Activated CD8-positive, alpha-beta memory T cell treated with anti-CD3 and anti-CD28 coated beads for 1 hour (primary cell): ENCODE measurements at regions not wholly inside any gene's neighbourhood (a gene's known extent, or its start where the extent isn't known, plus 50 kb on each side); places are given as distances from the start of the nearest gene placed in this dataset.
"Not testable (repeated sequence)": the region's sequence is repeated elsewhere in the genome, so short reads cannot be mapped to it uniquely, and the experiment has no call there.

ENCODE experiments used
- DNase-seq, 2 donors: peaks; one replicate each; pipeline ENCODE4 v3.0.0-alpha.2; 2020; ENCODE audit warnings: low read depth in 1 of 2; ENCODE audit errors: extremely low read depth in 1 of 2

GRCh38 chrX:5314148-5314547, 914.5 kb downstream of the NLGN4X start:
- DNase-seq: no peak

GRCh38 chrX:5307416-5307815, 921.3 kb downstream of the NLGN4X start:
- DNase-seq: no peak

GRCh38 chrX:5306654-5307121, 922.0 kb downstream of the NLGN4X start:
- DNase-seq: no peak

DNA sequence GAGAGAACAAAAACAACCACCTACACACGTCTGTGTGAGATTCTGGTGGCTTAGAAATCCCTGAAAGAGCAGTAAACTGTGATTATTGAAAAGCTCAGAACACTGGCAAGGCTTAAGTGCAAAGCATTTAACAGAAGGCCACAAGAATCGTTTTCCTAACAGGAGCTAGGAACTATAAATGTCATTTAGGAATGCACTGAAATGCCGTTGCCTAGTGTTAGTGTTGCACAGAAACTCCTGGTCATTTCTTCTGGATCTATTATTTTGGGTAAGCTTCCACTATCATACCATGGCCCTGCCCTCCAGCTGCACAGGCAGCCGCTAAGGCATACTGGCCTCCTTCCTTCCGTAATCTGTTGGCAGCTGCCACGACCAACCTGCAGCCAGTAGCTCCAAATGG, 923.2 kb downstream of the NLGN4X start:
- DNase-seq: no peak

DNA sequence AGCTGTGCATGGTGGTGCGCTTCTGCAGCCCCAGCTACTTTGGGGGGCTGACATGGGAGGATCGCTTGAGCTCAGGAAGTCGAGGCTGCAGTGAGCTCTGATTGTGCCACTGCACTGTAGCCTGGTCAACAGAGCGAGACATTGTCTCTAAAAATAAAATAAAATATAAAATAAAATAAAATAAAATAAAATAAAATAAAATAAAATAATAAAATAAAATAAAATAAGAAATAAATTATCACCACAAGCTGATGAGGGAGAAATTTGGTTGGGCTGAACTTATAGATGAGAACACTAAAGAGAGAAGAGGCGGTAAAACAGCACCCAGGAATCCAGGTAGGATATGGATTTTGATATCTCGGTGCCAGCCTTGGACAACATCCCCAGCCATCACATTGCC, 933.7 kb downstream of the NLGN4X start:
- no peak for DNase-seq

DNA sequence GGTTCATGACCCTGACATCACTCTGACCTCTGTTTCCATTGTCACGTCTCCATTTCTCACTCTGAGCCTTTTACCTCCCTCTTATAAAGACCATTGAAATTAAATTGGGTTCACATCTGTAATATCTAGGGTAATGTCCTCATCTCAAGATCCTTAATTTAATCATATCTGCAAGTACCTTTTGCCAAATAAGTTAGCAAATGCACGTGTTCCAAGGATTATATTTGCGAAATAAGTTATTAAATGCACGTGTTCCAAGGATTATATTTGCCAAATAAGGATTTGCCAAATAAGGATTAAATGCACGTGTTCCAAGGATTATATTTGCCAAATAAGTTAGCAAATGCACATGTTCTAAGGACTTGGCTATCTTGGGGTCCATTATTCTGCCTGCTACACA, 938.0 kb downstream of the NLGN4X start:
- DNase-seq: no peak

- not testable (repeated sequence) for DNase-seq
These were observed 938.7 kb downstream of the NLGN4X start for GRCh38 chrX:5289949-5290348.

DNA sequence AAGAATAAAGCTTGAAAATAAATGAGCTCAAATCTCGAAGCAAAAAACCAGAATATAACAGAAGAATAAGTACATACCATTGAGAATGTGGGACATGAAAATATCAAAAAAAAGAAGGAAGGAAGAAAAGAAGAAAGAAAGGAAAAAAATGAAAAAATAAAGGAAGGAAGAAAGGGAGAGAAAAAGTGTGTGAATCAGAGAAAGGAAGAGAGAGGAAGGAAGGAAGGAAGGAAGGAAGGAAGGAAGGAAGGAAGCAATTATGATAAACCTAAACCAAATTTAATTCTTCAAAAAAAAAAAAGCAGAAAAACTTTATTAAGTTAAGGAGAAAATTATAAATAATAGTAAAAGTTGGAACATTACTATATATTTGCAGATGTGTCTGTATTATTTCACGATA, 949.8 kb downstream of the NLGN4X start:
- no peak for DNase-seq

GRCh38 chrX:5265324-5265850, 963.3 kb downstream of the NLGN4X start:
- no peak for DNase-seq

DNA sequence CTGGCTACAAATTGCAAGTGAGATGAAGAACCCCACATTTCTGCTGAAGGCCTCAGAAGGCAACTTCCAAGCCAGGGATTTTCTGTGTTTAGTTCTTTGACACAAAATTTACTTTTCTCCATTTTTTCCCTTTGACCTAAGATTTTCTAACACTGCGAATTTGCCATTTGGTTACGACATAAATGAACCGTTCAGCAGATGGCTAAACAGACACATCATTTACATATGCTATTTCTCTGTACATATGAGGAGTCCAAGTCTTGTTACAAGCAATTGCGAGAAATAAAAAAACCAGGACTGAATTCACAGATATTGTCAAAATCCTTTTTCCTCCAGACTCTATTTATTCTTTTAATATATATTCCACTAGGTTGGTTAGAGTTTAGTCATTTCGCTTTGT, 978.6 kb downstream of the NLGN4X start:
- no peak for DNase-seq

GRCh38 chrX:5242091-5242790, 986.4 kb downstream of the NLGN4X start:
- no peak for DNase-seq

DNA sequence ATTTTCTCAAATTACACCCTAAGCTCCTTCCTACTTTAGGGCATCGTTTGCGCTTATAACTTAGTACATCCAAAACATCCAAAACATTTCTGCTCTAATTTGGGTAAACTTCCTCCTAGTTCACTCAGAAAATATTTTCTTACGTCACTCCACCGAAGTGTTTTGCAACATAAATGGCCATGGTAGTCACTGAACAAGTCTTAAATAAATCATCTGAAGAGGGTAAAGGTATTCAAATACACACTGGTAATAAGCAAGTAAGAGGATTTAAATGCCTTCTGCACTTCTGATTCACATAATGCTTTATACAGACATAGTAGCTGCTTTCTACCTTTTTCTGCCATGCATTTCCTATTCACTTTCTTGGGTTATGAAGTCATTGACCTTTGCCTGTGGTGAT, 991.9 kb downstream of the NLGN4X start:
- DNase-seq: no peak

- no peak for DNase-seq
These were observed 992.6 kb downstream of the NLGN4X start for GRCh38 chrX:5236096-5236495.

GRCh38 chrX:5233830-5234229, 994.8 kb downstream of the NLGN4X start:
- DNase-seq: no peak

GRCh38 chrX:5220421-5220820, 1008.2 kb downstream of the NLGN4X start:
- no peak for DNase-seq

GRCh38 chrX:5194806-5195205, 1033.9 kb downstream of the NLGN4X start:
- DNase-seq: no peak

DNA sequence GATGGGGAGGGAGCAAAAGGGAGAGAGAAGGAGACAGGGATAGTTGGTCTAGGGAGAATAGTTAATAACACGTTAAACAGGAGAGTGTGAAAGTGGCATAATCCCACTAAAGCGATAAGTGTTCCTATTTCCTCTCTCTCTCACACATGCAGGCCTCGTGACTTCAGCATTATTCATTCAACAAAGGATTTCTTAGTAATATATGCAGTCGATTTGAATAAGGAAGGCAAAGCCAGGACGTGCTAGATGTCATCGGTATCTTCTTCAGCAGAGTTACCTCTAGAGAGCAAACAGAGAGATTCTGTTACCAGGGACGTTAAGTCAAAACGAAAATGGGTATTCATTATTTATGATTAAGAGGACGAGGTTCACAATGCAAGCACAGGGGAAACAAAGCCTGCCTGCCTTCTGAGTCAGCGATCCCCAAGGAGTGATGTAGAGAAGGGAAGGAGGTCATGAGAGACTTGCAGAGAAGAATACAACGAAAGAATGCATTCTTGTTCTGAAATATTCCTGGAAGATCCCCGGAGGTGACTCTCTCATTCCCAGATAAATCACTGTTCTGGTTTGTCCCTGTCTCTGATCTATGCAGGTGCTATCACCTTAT, 1048.4 kb downstream of the NLGN4X start:
- no peak for DNase-seq

DNA sequence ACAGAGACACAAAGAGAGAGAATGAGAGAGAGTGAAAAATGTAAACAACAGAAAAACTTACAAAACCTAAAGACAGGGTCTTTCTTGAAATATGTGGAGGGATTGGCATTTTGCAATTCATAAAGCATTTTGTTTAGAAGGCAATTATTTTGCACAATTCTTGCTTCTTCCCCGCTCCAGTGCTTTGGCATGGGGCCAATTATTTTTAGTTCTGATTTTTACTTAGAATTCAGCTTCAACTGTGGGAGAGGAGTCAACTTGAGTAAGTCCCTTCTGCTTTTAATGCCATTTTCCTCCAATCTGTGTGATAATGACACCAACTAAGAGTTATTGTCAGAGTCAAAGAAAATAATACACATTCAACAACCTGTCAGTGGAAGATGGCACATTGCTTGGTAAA, 1051.9 kb downstream of the NLGN4X start:
- no peak for DNase-seq

- DNase-seq: no peak
These were observed 1065.0 kb downstream of the NLGN4X start for GRCh38 chrX:5163663-5164062.

GRCh38 chrX:5155301-5155700, 1073.4 kb downstream of the NLGN4X start:
- DNase-seq: no peak

GRCh38 chrX:5145957-5146356, 1082.7 kb downstream of the NLGN4X start:
- DNase-seq: no peak

GRCh38 chrX:5142644-5143043, 1086.0 kb downstream of the NLGN4X start:
- no peak for DNase-seq
